ENCODE measurements at regions not wholly inside any gene's neighbourhood (a gene's known extent, or its start where the extent isn't known, plus 50 kb on each side); places are given as distances from the start of the nearest gene placed in this dataset.

DNA sequence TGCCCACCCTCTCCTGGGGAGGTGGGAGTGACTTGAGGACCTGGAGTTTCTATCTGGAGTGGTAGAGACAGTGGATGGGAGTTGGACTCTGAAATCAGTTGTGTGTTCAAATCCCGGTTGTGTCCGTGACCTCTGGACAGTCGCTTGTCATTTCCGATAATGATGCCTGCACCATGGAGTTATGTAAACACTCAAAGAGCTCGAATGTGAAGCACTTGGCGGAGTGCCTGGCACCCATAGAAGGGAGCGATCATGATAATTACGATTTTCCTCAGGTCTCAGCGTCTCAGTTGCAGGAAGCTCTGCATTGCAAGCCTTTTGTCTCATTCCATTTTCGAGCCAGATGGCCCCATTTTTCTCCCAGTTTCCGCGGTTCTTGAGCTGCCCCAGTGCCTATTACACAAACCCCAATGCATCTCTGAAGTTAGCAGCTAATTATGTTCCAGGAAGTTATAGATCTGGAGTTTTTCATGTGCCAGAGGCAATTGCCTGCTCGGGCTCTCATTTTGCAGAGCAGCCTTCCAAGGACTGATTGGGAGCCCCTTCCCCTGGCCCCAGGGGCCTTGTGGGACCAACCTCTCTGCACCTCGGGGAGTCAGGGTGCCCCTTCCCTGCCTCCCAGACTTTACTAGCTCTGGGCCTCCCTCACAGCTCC is 175.5 kb upstream of the MVB12B start:
- TF ChIP-seq, protein P1, sequence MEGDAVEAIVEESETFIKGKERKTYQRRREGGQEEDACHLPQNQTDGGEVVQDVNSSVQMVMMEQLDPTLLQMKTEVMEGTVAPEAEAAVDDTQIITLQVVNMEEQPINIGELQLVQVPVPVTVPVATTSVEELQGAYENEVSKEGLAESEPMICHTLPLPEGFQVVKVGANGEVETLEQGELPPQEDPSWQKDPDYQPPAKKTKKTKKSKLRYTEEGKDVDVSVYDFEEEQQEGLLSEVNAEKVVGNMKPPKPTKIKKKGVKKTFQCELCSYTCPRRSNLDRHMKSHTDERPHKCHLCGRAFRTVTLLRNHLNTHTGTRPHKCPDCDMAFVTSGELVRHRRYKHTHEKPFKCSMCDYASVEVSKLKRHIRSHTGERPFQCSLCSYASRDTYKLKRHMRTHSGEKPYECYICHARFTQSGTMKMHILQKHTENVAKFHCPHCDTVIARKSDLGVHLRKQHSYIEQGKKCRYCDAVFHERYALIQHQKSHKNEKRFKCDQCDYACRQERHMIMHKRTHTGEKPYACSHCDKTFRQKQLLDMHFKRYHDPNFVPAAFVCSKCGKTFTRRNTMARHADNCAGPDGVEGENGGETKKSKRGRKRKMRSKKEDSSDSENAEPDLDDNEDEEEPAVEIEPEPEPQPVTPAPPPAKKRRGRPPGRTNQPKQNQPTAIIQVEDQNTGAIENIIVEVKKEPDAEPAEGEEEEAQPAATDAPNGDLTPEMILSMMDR (IDR thresholded peaks at IDR 0.05; ENCODE audit: borderline replicate concordance, insufficient read depth, low read depth, low read length): no peak
- no peak overlapping the region for H3K4me3 ChIP-seq (ENCODE audit: low read depth, low read length)

DNA sequence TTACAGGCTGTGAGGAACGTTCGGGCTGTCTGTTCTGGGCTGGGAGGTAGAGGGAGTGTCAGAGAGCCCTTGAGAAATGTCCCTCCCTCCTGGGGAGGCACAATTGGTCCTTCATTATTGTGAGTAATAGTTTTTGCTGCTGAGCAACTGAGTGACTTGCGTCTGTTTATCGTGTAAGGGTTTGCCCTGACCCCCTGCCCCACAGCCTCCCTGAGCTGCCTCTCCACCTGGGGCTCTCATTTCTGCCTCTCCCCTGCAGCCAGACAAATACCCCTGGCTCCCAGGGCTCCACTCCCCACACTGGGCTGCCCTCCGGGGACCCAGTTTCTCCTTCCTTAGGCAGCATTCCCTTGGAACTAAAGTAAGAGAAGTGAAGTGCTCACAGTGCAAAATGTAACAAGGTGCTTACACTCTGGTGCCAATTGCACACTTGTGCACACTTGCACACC is 174.9 kb upstream of the MVB12B start:
- H3K4me3 ChIP-seq (ENCODE audit: low read depth, low read length): no peak overlapping the region
- TF ChIP-seq, protein P1 (IDR thresholded peaks at IDR 0.05; ENCODE audit: borderline replicate concordance, insufficient read depth, low read depth, low read length): no peak

DNA sequence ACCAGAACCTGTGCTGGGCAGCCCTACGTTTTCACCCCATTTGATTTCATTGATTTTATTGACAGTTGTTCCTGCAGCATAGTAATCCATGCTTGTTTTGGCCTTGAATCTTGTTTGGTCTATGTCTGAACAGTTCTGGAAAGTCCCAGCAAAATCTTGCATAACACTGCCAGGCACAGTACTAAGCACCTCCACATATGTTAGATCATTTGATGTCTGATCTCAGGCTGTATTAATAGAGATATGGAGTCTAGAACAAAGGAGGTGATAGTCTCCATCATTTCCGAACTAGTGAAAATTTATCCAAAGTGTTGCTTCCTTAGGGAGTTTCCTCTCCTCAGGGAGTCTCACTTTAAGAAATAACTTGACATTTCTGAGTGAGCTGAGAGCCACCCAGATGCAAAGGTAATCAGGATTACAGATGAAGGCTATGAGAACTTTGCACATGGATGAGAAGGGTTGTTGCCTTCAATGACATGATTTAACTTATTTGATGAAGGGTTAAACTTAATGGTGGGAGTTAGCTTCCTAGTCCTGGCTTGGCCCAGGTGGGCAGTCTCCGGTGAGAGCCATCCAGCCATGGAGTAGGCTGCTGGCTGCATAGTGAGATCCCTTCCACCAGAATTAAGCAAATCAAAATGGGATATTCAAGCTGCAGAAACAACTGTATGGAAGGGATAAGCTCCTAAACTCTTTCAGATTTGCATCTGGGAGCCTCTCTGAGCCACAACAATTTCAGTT is 173.8 kb upstream of the MVB12B start:
- TF ChIP-seq, protein P1 (IDR thresholded peaks at IDR 0.05; ENCODE audit: borderline replicate concordance, insufficient read depth, low read depth, low read length): no peak
- no peak overlapping the region for H3K4me3 ChIP-seq (ENCODE audit: low read depth, low read length)

DNA sequence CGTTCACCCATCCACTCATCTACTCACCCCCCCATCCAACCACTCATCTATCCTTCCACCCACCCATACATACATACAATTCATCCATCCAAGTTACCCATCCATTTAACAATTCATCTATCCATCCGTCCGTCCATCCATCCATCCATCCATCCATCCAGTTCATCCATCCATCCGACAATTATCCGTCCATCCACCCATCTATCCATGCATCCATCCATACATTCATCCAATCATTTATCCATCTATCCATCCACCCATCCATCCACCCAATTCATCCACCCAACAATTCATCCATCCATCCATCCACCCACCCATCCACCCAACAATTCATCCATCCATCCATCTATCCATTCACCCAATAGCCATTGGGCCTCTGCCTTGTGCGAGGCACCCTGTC is 173.2 kb upstream of the MVB12B start:
- TF ChIP-seq, protein P1 (IDR thresholded peaks at IDR 0.05; ENCODE audit: borderline replicate concordance, insufficient read depth, low read depth, low read length): no peak
- H3K4me3 ChIP-seq (ENCODE audit: low read depth, low read length): no peak overlapping the region

DNA sequence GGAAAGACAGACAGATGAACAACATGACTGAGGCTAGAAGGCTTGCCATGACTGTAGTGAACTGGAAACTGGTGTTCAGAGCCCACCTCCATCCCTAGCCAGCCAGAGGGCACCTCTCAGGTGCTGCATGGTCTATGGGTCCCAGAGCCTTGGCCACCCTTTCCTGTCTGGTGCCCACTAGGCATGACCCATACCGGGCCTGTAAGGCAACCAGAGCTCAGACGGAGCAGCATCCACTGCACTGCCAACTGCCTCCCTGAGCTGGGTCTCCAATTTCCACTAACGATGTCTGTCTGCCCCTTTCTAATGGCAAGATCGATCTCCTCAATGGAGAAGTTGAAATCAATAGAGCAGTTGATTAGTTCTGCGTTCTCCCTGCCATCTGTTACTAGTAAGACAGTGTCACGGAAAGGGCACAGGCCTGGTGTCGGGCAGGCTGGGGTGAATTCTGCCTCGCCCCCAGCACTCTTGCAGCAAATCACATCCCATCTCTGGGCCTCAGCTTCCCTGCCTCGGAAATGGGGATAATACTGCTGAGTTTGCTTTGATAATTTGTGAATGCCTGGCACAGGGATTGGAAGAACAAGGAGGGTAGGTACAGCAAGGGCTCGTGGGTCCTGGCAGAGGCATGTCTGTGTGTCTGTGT is 172.3 kb upstream of the MVB12B start:
- no peak overlapping the region for H3K4me3 ChIP-seq (ENCODE audit: low read depth, low read length)
- TF ChIP-seq, protein P1 (IDR thresholded peaks at IDR 0.05; ENCODE audit: borderline replicate concordance, insufficient read depth, low read depth, low read length): no peak

DNA sequence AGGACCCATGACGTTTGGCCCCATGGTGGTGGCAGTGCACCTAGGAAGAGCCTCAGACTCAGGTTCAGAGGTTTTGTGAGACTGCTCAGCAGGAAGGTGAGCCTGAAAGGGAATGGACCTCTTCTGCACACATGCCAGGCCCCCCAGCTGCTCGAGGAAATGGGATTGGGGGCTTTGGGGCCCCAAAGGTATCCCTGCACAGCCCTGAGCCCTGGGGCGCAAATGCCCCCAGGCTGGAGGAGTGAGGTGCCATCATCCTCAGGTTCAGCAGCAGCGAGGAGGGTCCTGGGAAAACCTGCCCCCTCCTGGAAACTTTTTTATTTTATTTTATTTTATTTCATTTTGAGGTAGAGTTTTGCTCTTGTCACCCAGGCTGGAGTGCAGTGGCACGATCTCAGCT is 171.8 kb upstream of the MVB12B start:
- no peak overlapping the region for H3K4me3 ChIP-seq (ENCODE audit: low read depth, low read length)
- TF ChIP-seq, protein P1 (IDR thresholded peaks at IDR 0.05; ENCODE audit: borderline replicate concordance, insufficient read depth, low read depth, low read length): no peak

Measured in GM12875 (cell line).